Tibial nerve (tissue), 4 donors: ENCODE measurements at regions not wholly inside any gene's neighbourhood (a gene's known extent, or its start where the extent isn't known, plus 50 kb on each side); places are given as distances from the start of the nearest gene placed in this dataset.
"Not testable (repeated sequence)": the region's sequence is repeated elsewhere in the genome, so short reads cannot be mapped to it uniquely, and the experiment has no call there.

Experiments
- DNase-seq, 2 donors: peaks; one replicate each; pipeline ENCODE4 v3.0.0-alpha.2; 2019; ENCODE audit warnings: low spot score in 2 of 2
- H3K27ac ChIP-seq, 4 donors: fragments of 200-600 bp; sonication (generic) in 3 of 4; one replicate each; pipeline ENCODE4 v1.5.1; 2017 to 2019; ENCODE audit warnings: mild to moderate bottlenecking in 1 of 4
- H3K27me3 ChIP-seq, 2 donors: fragments of 200-600 bp; sonication (generic) in 1 of 2; one replicate each; pipeline versions ENCODE4 v1.5.1 to v1.6.0; 2017 to 2019
- H3K36me3 ChIP-seq, 3 donors: fragments of 200-600 bp; sonication (generic); one replicate each; pipeline ENCODE4 v1.5.1; 2018 to 2019
- H3K4me1 ChIP-seq, 4 donors: fragments of 200-600 bp; sonication (generic) in 3 of 4; one replicate each; pipeline ENCODE4 v1.5.1; 2017 to 2019
- H3K4me3 ChIP-seq, 4 donors: fragments of 200-600 bp; sonication (generic) in 3 of 4; one replicate each; pipeline ENCODE4 v1.5.1; 2017 to 2019; ENCODE audit warnings: mild to moderate bottlenecking in 1 of 4, moderate library complexity in 1 of 4
- H3K9me3 ChIP-seq, 4 donors: fragments of 200-600 bp; sonication (generic) in 3 of 4; one replicate each; pipeline ENCODE4 v1.5.1; 2017 to 2019
- EP300 ChIP-seq, 2 donors: sonication (generic); formaldehyde crosslinking; IDR thresholded peaks; one replicate each; pipeline ENCODE4 v1.6.1; 2017; ENCODE audit warnings: antibody characterized with exemption in 2 of 2, mild to moderate bottlenecking in 1 of 2
- POLR2A ChIP-seq, 2 donors: fragments of 450-650 bp; IDR thresholded peaks; one replicate each; pipeline ENCODE4 v1.6.1; 2017; ENCODE audit warnings: antibody characterized with exemption in 2 of 2, mild to moderate bottlenecking in 2 of 2, moderate library complexity in 2 of 2
- WGBS, 2 donors: methylation state at CpG; one replicate each; pipeline ENCODE4 v1.1.5; 2018; 5-methylcytosine and 5-hydroxymethylcytosine counted together
- TF ChIP-seq, protein P1 (sequence below), 5 experiments: fragments of 200-600 bp in 3 of 5; fragments of 450-650 bp in 2 of 5; sonication (generic) in 3 of 5; IDR thresholded peaks; one replicate each; pipeline ENCODE4 v1.5.1; 2016 to 2019; ENCODE audit warnings: antibody characterized with exemption in 5 of 5, mild to moderate bottlenecking in 3 of 5, moderate library complexity in 2 of 5

DNA sequence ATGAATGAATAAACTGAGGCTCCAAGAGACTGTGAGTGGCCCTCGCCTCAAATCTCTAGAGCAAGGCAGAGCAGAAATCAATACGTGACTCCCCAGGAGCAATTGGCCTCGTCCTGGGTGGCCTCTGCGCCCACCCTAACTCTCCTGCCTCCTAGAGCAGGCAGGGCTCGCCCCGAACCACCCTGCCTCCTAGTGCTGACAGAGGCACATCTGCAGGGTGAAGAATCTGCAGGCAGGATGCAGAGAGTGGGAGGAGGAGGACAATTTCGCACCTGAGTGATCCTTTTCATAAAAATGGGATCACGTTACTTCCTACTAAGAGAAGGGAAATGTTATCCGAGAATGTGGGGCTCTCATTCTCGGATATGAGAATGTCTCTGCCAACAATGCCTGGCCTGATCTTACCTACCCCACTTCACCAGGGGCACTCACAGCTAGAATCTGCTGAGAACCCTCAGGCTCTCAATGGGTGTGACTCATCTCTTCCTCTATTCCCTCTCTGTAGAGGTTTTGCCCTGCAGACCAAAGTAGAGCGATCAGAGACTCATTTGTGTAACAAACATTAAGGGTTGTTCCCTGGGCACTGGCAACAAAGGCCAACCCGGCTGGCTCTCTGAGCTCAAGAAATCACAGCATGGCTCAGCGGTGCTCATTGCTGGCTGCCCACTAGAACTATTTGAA, 61.7 kb upstream of the BCL2L14 start:
- H3K9me3 ChIP-seq, result no peaks in the 10 kb centered on the region
- no peak for TF ChIP-seq EP300 (IDR thresholded peaks at IDR 0.05)
- TF ChIP-seq POLR2A (IDR thresholded peaks at IDR 0.05), result no peak
- TF ChIP-seq, protein P1, sequence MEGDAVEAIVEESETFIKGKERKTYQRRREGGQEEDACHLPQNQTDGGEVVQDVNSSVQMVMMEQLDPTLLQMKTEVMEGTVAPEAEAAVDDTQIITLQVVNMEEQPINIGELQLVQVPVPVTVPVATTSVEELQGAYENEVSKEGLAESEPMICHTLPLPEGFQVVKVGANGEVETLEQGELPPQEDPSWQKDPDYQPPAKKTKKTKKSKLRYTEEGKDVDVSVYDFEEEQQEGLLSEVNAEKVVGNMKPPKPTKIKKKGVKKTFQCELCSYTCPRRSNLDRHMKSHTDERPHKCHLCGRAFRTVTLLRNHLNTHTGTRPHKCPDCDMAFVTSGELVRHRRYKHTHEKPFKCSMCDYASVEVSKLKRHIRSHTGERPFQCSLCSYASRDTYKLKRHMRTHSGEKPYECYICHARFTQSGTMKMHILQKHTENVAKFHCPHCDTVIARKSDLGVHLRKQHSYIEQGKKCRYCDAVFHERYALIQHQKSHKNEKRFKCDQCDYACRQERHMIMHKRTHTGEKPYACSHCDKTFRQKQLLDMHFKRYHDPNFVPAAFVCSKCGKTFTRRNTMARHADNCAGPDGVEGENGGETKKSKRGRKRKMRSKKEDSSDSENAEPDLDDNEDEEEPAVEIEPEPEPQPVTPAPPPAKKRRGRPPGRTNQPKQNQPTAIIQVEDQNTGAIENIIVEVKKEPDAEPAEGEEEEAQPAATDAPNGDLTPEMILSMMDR (IDR thresholded peaks at IDR 0.05), result no peak
- peaks cover 0 to 31% (median 15%) of the 10 kb centered on the region in 4 donors for H3K4me1 ChIP-seq
- no peaks in the 10 kb centered on the region for H3K27me3 ChIP-seq
- 70 to 76% methylated on average over 13 of the region's 13 CpGs for WGBS, 2 donors
- H3K4me3 ChIP-seq, result no peak overlapping the region
- no peaks in the 10 kb centered on the region for H3K36me3 ChIP-seq
- DNase-seq, result no peak
- no peak overlapping the region for H3K27ac ChIP-seq

DNA sequence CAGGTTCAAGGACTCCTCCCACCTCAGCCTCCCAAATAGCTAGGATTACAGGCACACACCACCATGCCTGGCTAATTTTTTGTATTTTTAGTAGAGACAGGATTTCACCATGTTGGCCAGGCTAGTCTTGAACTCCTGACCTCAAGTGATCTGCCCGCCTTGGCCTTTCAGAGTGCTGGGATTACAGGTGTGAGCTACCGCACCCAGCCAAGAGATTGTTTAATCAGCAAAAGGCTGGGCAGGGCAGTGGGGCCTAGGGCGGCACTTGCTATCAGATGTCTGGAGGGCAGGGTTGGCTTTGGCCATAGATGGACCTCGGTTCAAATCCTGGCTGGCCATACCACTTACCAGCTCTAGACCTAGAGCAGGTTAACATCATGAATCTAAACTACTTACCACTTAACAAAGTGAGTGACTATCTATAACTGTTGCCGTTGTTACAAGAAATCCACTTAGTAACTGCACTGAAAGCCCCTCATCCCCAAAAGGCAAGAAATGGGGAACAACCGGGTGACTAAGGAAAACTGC, 60.9 kb upstream of the BCL2L14 start:
- not testable (repeated sequence) for H3K36me3 ChIP-seq, H3K9me3 ChIP-seq, H3K27me3 ChIP-seq, DNase-seq
- H3K4me3 ChIP-seq, result peak overlapping the region in 3 of 4 donors; percentile 27 to 36 (median 28)
- peaks cover 0 to 31% (median 15%) of the 10 kb centered on the region in 4 donors for H3K4me1 ChIP-seq
- WGBS, 2 donors, result 75 to 79% methylated on average over 6 of the region's 6 CpGs
- peak overlapping the region in 2 of 4 donors; percentile 47 to 58 for H3K27ac ChIP-seq

DNA sequence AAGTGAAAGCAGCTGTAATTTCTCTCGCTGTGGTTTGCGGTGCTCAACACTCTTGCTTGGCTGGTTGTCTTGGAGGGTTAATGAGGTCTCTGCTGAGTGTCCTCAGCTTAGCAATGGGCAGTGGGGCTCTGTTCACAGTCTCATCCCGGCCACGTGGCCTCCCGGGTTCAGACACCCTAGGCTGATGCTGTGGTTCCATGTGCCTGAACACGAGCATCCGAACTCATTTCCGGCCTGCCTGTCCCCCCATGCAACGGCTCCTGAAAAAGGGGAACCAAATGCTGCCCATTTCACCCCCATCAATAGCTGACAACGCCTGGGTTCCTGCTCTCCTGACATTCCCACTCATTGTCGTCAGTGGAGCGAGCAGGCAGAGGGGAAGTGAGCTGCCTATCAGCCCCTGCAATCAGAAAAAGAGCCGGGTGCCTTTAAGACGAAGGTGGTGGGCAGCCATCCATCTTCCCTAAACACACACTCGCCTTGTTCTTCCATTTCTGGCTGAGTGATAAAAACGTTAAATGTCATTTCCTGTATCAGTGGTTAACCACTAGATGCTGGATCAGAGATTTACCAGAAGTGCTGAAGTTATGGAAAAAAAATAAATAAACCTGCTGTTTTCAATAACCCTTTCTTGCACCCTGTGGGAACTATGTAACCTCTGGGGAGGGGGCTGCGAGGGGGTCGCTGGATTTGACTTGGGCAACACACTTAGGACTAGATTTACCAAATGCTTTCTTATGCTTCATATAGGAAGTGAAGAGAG, 60.3 kb upstream of the BCL2L14 start:
- no peaks in the 10 kb centered on the region for H3K9me3 ChIP-seq
- peaks cover 0 to 31% (median 15%) of the 10 kb centered on the region in 4 donors for H3K4me1 ChIP-seq
- 21 to 26% methylated on average over 14 to 18 of the region's 18 CpGs for WGBS, 2 donors
- peak overlapping the region in 3 of 4 donors; percentile 27 to 36 (median 28) for H3K4me3 ChIP-seq
- TF ChIP-seq EP300 (IDR thresholded peaks at IDR 0.05) (peak in 1 of 2 donors; percentile 55), POLR2A (IDR thresholded peaks at IDR 0.05) (no peak)
- DNase-seq, result peak in 1 of 2 donors; percentile 40
- H3K27ac ChIP-seq, result peak overlapping the region in 3 of 4 donors; percentile 26 to 66 (median 47)
- H3K27me3 ChIP-seq, result no peaks in the 10 kb centered on the region
- H3K36me3 ChIP-seq, result no peaks in the 10 kb centered on the region

DNA sequence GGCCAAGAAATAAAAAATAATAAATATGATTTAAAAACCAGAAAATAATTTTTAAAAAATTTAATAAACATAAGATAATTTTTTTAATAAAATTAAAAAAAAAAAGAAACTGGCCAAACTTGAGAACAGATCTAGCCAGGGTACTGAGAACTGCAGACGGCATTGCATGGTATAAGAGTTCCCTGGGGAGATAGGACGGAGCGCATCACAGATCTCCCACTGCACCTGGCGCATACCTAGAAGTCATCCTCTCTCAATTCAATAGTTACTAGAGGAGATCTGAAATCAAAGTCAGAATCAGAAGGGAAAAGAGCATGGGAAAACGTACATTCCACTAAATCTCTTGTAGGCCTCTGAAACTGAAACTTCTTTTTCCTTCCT, 58.9 kb upstream of the BCL2L14 start:
- H3K4me3 ChIP-seq, result no peak overlapping the region
- H3K27me3 ChIP-seq, result no peaks in the 10 kb centered on the region
- TF ChIP-seq, protein P1 (IDR thresholded peaks at IDR 0.05), result no peak
- H3K27ac ChIP-seq, result no peak overlapping the region
- H3K9me3 ChIP-seq, result no peaks in the 10 kb centered on the region
- no peaks in the 10 kb centered on the region for H3K36me3 ChIP-seq
- DNase-seq, result no peak
- H3K4me1 ChIP-seq, result peaks cover 0 to 42% (median 15%) of the 10 kb centered on the region in 4 donors
- WGBS, 2 donors, result 94 to 98% methylated on average over 5 of the region's 5 CpGs

DNA sequence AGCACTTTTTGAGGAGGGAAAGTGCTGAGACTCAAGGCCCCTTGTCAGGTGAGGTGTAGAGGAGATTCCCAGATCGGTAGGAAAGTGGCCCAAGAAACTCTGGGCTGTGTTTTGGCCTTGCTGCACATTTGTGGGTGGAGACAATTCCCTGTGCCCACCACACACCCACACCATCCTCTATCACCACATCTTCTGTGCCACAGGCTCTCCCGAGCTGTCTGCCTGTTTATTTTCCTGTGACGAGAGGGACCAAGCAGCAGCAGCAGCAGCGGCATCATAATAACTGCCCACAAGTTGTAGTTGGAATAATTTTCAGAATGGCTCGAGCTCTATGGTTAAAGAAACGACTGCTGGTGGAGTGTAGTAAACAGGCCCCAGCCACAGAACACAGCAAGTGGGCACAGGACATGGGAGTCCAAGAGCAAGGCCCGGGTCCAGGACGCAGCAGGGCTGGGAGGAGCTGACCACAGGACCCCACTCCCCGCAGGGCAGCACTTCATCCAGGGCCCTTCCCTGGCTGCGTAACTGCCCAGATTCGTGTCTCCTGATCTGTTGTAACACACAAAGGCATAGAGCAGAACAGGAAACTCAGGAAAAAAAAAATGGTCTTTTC, 55.6 kb upstream of the BCL2L14 start:
- TF ChIP-seq POLR2A (IDR thresholded peaks at IDR 0.05), result no peak
- TF ChIP-seq, protein P1 (IDR thresholded peaks at IDR 0.05), result no peak
- WGBS, 2 donors, result 60 to 68% methylated on average over 11 of the region's 11 CpGs
- no peaks in the 10 kb centered on the region for H3K36me3 ChIP-seq
- H3K9me3 ChIP-seq, result no peaks in the 10 kb centered on the region
- no peak for DNase-seq
- H3K4me1 ChIP-seq, result peaks cover 0 to 41% (median 16%) of the 10 kb centered on the region in 4 donors
- no peaks in the 10 kb centered on the region for H3K27me3 ChIP-seq
- H3K4me3 ChIP-seq, result no peak overlapping the region
- peak overlapping the region in 1 of 4 donors; percentile 40 for H3K27ac ChIP-seq
